ENCODE measurements at regions not wholly inside any gene's neighbourhood (a gene's known extent, or its start where the extent isn't known, plus 50 kb on each side); places are given as distances from the start of the nearest gene placed in this dataset.
A peak's percentile ranks its signal among the peaks of the same experiment; 100 is the strongest.

GRCh38 chr11:19510468-19510867 is 202.2 kb upstream of the NAV2 start:
- no peak overlapping the region for H3K4me3 ChIP-seq (replicated peaks; ENCODE audit: low read depth, low read length)
- DNase-seq (ENCODE audit: low read depth), result no peak
- TF ChIP-seq CTCF (IDR thresholded peaks at IDR 0.05; ENCODE audit: low read length, missing control alignments), result no peak

- DNase-seq (ENCODE audit: low read depth), result no peak
- TF ChIP-seq CTCF (IDR thresholded peaks at IDR 0.05; ENCODE audit: low read length, missing control alignments), result no peak
- H3K4me3 ChIP-seq (replicated peaks; ENCODE audit: low read depth, low read length), result no peak overlapping the region
Observed at GRCh38 chr11:19509215-19509614, 203.4 kb upstream of the NAV2 start.

GRCh38 chr11:19508165-19508564 is 204.5 kb upstream of the NAV2 start:
- DNase-seq (ENCODE audit: low read depth), result no peak
- TF ChIP-seq CTCF (IDR thresholded peaks at IDR 0.05; ENCODE audit: low read length, missing control alignments), result no peak
- no peak overlapping the region for H3K4me3 ChIP-seq (replicated peaks; ENCODE audit: low read depth, low read length)

- no peak for TF ChIP-seq CTCF (IDR thresholded peaks at IDR 0.05; ENCODE audit: low read length, missing control alignments)
- no peak for DNase-seq (ENCODE audit: low read depth)
- H3K4me3 ChIP-seq (replicated peaks; ENCODE audit: low read depth, low read length), result no peak overlapping the region
Observed at GRCh38 chr11:19506816-19507486, 205.7 kb upstream of the NAV2 start.

GRCh38 chr11:19502691-19503253 is 209.9 kb upstream of the NAV2 start:
- TF ChIP-seq CTCF (IDR thresholded peaks at IDR 0.05; ENCODE audit: low read length, missing control alignments), result no peak
- no peak overlapping the region for H3K4me3 ChIP-seq (replicated peaks; ENCODE audit: low read depth, low read length)
- no peak for DNase-seq (ENCODE audit: low read depth)

- H3K4me3 ChIP-seq (replicated peaks; ENCODE audit: low read depth, low read length), result no peak overlapping the region
- DNase-seq (ENCODE audit: low read depth), result no peak
- TF ChIP-seq CTCF (IDR thresholded peaks at IDR 0.05; ENCODE audit: low read length, missing control alignments), result no peak
Observed at GRCh38 chr11:19501631-19502030, 211.0 kb upstream of the NAV2 start.

- TF ChIP-seq CTCF (IDR thresholded peaks at IDR 0.05; ENCODE audit: low read length, missing control alignments), result no peak
- DNase-seq (ENCODE audit: low read depth), result peak; percentile 49
- no peak overlapping the region for H3K4me3 ChIP-seq (replicated peaks; ENCODE audit: low read depth, low read length)
Observed at GRCh38 chr11:19499999-19500398, 212.6 kb upstream of the NAV2 start.
